ENCODE measurements at regions not wholly inside any gene's neighbourhood (a gene's known extent, or its start where the extent isn't known, plus 50 kb on each side); places are given as distances from the start of the nearest gene placed in this dataset.

- 90 to 94% methylated on average over 7 of the region's 7 CpGs for WGBS, 2 experiments (ENCODE audit: low coverage in 1 of 2, low lambda C conversion rate in 2 of 2, missing lambda C conversion rate in 2 of 2)
- Histone ChIP-seq H2AFZ (no peak overlapping the region), H3K36me3 (ENCODE audit: low read depth) (no peaks in the 10 kb centered on the region), H3K9me2 (ENCODE audit: insufficient read depth) (no peaks in the 10 kb centered on the region), H3K4me3 (no peak overlapping the region), H3K4me2 (ENCODE audit: unreplicated experiment) (no peak overlapping the region), H3K27ac (no peak overlapping the region), H3K4me1 (ENCODE audit: insufficient read depth) (peaks cover 6% of the 10 kb centered on the region), H3K9me3 (ENCODE audit: low read depth) (no peaks in the 10 kb centered on the region), H3F3A (ENCODE audit: insufficient read depth) (no peaks in the 10 kb centered on the region), H4K20me1 (ENCODE audit: insufficient read depth) (no peaks in the 10 kb centered on the region), H3K79me2 (ENCODE audit: insufficient read depth) (no peaks in the 10 kb centered on the region), H3K9ac (no peak overlapping the region), H3K27me3 (replicated peaks; ENCODE audit: insufficient read depth) (no peaks in the 10 kb centered on the region)
- no peak for DNase-seq
- TF ChIP-seq EZH2phosphoT487 (IDR thresholded peaks at IDR 0.05; ENCODE audit: insufficient read depth, low read depth) (no peak), EZH2 (IDR thresholded peaks at IDR 0.05; ENCODE audit: insufficient read depth, poor library complexity, severe bottlenecking) (no peak)
- in situ Hi-C loops (cut with MboI) = no loop called here
Observed at GRCh38 chr1:87170157-87170556, 158.5 kb upstream of the LMO4 start.

GRCh38 chr1:87170931-87171598 is 157.6 kb upstream of the LMO4 start:
- WGBS, 2 experiments (ENCODE audit: low coverage in 1 of 2, low lambda C conversion rate in 2 of 2, missing lambda C conversion rate in 2 of 2) = 75 to 77% methylated on average over 4 of the region's 4 CpGs
- Histone ChIP-seq H3K4me1 (ENCODE audit: insufficient read depth) (peaks cover 6% of the 10 kb centered on the region), H3K79me2 (ENCODE audit: insufficient read depth) (no peaks in the 10 kb centered on the region), H3K4me3 (no peak overlapping the region), H3K9me3 (ENCODE audit: low read depth) (no peaks in the 10 kb centered on the region), H3K9me2 (ENCODE audit: insufficient read depth) (no peaks in the 10 kb centered on the region), H3K4me2 (ENCODE audit: unreplicated experiment) (no peak overlapping the region), H3K9ac (no peak overlapping the region), H3F3A (ENCODE audit: insufficient read depth) (no peaks in the 10 kb centered on the region), H2AFZ (no peak overlapping the region), H3K27me3 (replicated peaks; ENCODE audit: insufficient read depth) (no peaks in the 10 kb centered on the region), H3K36me3 (ENCODE audit: low read depth) (no peaks in the 10 kb centered on the region), H3K27ac (no peak overlapping the region), H4K20me1 (ENCODE audit: insufficient read depth) (no peaks in the 10 kb centered on the region)
- in situ Hi-C loops (cut with MboI) = no loop called here
- DNase-seq = no peak
- TF ChIP-seq EZH2phosphoT487 (IDR thresholded peaks at IDR 0.05; ENCODE audit: insufficient read depth, low read depth) (no peak), EZH2 (IDR thresholded peaks at IDR 0.05; ENCODE audit: insufficient read depth, poor library complexity, severe bottlenecking) (no peak)

DNA sequence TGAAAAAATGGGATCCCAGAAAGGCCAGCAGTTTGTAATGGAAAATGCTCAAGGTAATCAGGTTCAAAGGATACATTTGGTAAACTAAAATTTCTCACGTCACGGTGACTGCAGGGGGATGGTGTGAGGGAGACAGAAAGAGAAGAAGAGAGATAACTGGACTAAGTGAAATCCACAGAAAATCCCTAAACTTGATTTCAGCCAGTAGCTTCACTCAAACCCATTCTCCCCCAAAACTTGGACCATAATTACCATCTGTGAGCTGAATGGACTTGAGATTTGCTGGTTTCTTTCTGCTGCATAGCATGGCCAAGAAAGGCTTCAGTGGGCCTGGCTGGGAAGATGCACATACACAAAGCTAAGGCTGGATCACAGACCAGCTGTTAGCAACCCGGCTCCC is 155.4 kb upstream of the LMO4 start:
- no peak for TF ChIP-seq EZH2 (IDR thresholded peaks at IDR 0.05; ENCODE audit: insufficient read depth, poor library complexity, severe bottlenecking)
- TF ChIP-seq EZH2phosphoT487 (IDR thresholded peaks at IDR 0.05; ENCODE audit: insufficient read depth, low read depth) = no peak
- H3K27me3 ChIP-seq (replicated peaks; ENCODE audit: insufficient read depth) = no peaks in the 10 kb centered on the region
- DNase-seq = no peak
- peaks cover 6% of the 10 kb centered on the region for H3K4me1 ChIP-seq (ENCODE audit: insufficient read depth)
- no peak overlapping the region for H3K4me2 ChIP-seq (ENCODE audit: unreplicated experiment)
- no peaks in the 10 kb centered on the region for H4K20me1 ChIP-seq (ENCODE audit: insufficient read depth)
- H3K9me2 ChIP-seq (ENCODE audit: insufficient read depth) = no peaks in the 10 kb centered on the region
- no peaks in the 10 kb centered on the region for H3K9me3 ChIP-seq (ENCODE audit: low read depth)
- no peak overlapping the region for H3K9ac ChIP-seq
- no peak overlapping the region for H2AFZ ChIP-seq
- no peaks in the 10 kb centered on the region for H3K36me3 ChIP-seq (ENCODE audit: low read depth)
- H3K4me3 ChIP-seq = no peak overlapping the region
- H3K79me2 ChIP-seq (ENCODE audit: insufficient read depth) = no peaks in the 10 kb centered on the region
- H3K27ac ChIP-seq = no peak overlapping the region
- in situ Hi-C loops (cut with MboI) = no loop called here
- H3F3A ChIP-seq (ENCODE audit: insufficient read depth) = no peaks in the 10 kb centered on the region
- WGBS, 2 experiments (ENCODE audit: low coverage in 1 of 2, low lambda C conversion rate in 2 of 2, missing lambda C conversion rate in 2 of 2) = 87 to 88% methylated on average over 3 of the region's 3 CpGs

DNA sequence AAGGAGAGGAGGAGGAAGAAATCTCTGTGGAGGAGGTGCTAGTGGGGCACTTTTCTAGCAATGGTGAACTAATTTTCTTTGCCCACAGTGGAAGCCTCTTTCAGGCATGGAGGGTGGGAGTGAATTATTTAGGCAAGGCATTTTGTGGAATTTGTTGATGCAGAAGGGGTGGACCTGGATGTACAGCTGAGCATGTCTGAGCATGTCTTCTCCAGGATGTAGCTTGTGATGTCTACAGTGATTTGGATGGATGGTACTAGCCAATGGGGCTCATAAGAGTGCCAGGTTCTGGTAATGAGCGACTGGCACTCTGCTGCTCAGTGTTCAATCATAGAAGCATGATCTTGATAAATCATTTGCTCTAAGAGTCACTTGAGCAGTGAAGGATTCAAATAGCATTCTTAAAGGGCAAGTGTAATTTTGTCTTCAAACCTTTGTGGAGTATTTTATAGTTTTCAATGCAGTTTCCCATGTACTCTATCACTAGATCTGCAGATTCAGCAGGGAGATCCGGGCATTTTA is 153.9 kb upstream of the LMO4 start:
- Histone ChIP-seq H3K9me3 (ENCODE audit: low read depth) (no peaks in the 10 kb centered on the region), H3F3A (ENCODE audit: insufficient read depth) (no peaks in the 10 kb centered on the region), H3K9me2 (ENCODE audit: insufficient read depth) (no peaks in the 10 kb centered on the region), H3K4me1 (ENCODE audit: insufficient read depth) (peaks cover 6% of the 10 kb centered on the region), H3K36me3 (ENCODE audit: low read depth) (no peaks in the 10 kb centered on the region), H3K79me2 (ENCODE audit: insufficient read depth) (no peaks in the 10 kb centered on the region), H3K9ac (no peak overlapping the region), H4K20me1 (ENCODE audit: insufficient read depth) (no peaks in the 10 kb centered on the region), H3K4me3 (no peak overlapping the region), H3K4me2 (ENCODE audit: unreplicated experiment) (no peak overlapping the region), H2AFZ (no peak overlapping the region), H3K27ac (no peak overlapping the region), H3K27me3 (replicated peaks; ENCODE audit: insufficient read depth) (no peaks in the 10 kb centered on the region)
- in situ Hi-C loops (cut with MboI) = no loop called here
- TF ChIP-seq EZH2 (IDR thresholded peaks at IDR 0.05; ENCODE audit: insufficient read depth, poor library complexity, severe bottlenecking) (no peak), EZH2phosphoT487 (IDR thresholded peaks at IDR 0.05; ENCODE audit: insufficient read depth, low read depth) (no peak)
- no peak for DNase-seq
- WGBS, 2 experiments (ENCODE audit: low coverage in 1 of 2, low lambda C conversion rate in 2 of 2, missing lambda C conversion rate in 2 of 2) = 70 to 75% methylated on average over 2 of the region's 2 CpGs

Data from GM23248 (cell line).